ENCODE measurements at regions not wholly inside any gene's neighbourhood (a gene's known extent, or its start where the extent isn't known, plus 50 kb on each side); places are given as distances from the start of the nearest gene placed in this dataset.

GRCh38 chr13:85538957-85539356 lies 260.3 kb downstream of the SLITRK6 start:
- DNase-seq (ENCODE audit: low read depth in 3 of 3), result no peak

- DNase-seq (ENCODE audit: low read depth in 3 of 3), result no peak
Observed at GRCh38 chr13:85537601-85538000, 261.6 kb downstream of the SLITRK6 start.

- DNase-seq (ENCODE audit: low read depth in 3 of 3), result no peak
Observed at GRCh38 chr13:85536706-85537105, 262.5 kb downstream of the SLITRK6 start.

- DNase-seq (ENCODE audit: low read depth in 3 of 3), result no peak
Observed at GRCh38 chr13:85535316-85536084, 263.7 kb downstream of the SLITRK6 start.

GRCh38 chr13:85533911-85534310 lies 265.3 kb downstream of the SLITRK6 start:
- no peak for DNase-seq (ENCODE audit: low read depth in 3 of 3)

- DNase-seq (ENCODE audit: low read depth in 3 of 3), result no peak
Observed at GRCh38 chr13:85529218-85529594, 270.0 kb downstream of the SLITRK6 start.

GRCh38 chr13:85528491-85529217 lies 270.6 kb downstream of the SLITRK6 start:
- no peak for DNase-seq (ENCODE audit: low read depth in 3 of 3)

GRCh38 chr13:85527316-85527715 lies 271.9 kb downstream of the SLITRK6 start:
- no peak for DNase-seq (ENCODE audit: low read depth in 3 of 3)

- no peak for DNase-seq (ENCODE audit: low read depth in 3 of 3)
Observed at GRCh38 chr13:85525411-85525810, 273.8 kb downstream of the SLITRK6 start.

- no peak for DNase-seq (ENCODE audit: low read depth in 3 of 3)
Observed at GRCh38 chr13:85521657-85522056, 277.6 kb downstream of the SLITRK6 start.

- no peak for DNase-seq (ENCODE audit: low read depth in 3 of 3)
Observed at GRCh38 chr13:85520445-85520844, 278.8 kb downstream of the SLITRK6 start.

- no peak for DNase-seq (ENCODE audit: low read depth in 3 of 3)
Observed at GRCh38 chr13:85519363-85519762, 279.9 kb downstream of the SLITRK6 start.

- DNase-seq (ENCODE audit: low read depth in 3 of 3), result no peak
Observed at GRCh38 chr13:85512421-85512820, 286.8 kb downstream of the SLITRK6 start.

GRCh38 chr13:85509512-85509911 lies 289.7 kb downstream of the SLITRK6 start:
- DNase-seq (ENCODE audit: low read depth in 3 of 3), result no peak

- no peak for DNase-seq (ENCODE audit: low read depth in 3 of 3)
Observed at GRCh38 chr13:85508683-85509329, 290.4 kb downstream of the SLITRK6 start.

- DNase-seq (ENCODE audit: low read depth in 3 of 3), result no peak
Observed at GRCh38 chr13:85503797-85504196, 295.4 kb downstream of the SLITRK6 start.

GRCh38 chr13:85501616-85502015 lies 297.6 kb downstream of the SLITRK6 start:
- DNase-seq (ENCODE audit: low read depth in 3 of 3), result no peak

GRCh38 chr13:85500696-85501256 lies 298.4 kb downstream of the SLITRK6 start:
- DNase-seq (ENCODE audit: low read depth in 3 of 3), result no peak

GRCh38 chr13:85498774-85499173 lies 300.4 kb downstream of the SLITRK6 start:
- DNase-seq (ENCODE audit: low read depth in 3 of 3), result no peak

- DNase-seq (ENCODE audit: low read depth in 3 of 3), result no peak
Observed at GRCh38 chr13:85497652-85498051, 301.6 kb downstream of the SLITRK6 start.

GRCh38 chr13:85492283-85492682 lies 306.9 kb downstream of the SLITRK6 start:
- no peak for DNase-seq (ENCODE audit: low read depth in 3 of 3)

- no peak for DNase-seq (ENCODE audit: low read depth in 3 of 3)
Observed at GRCh38 chr13:85486663-85487062, 312.6 kb downstream of the SLITRK6 start.
